Stimulated activated CD4-positive, alpha-beta T cell treated with anti-CD3 and anti-CD28 coated beads, Interleukin-15, amount 100 ng/mL, for 24 hours (primary cell): ENCODE measurements at regions not wholly inside any gene's neighbourhood (a gene's known extent, or its start where the extent isn't known, plus 50 kb on each side); places are given as distances from the start of the nearest gene placed in this dataset.

Experiments
- DNase-seq: peaks from one replicate; pipeline ENCODE4 v3.0.0-alpha.2; 2020

DNA sequence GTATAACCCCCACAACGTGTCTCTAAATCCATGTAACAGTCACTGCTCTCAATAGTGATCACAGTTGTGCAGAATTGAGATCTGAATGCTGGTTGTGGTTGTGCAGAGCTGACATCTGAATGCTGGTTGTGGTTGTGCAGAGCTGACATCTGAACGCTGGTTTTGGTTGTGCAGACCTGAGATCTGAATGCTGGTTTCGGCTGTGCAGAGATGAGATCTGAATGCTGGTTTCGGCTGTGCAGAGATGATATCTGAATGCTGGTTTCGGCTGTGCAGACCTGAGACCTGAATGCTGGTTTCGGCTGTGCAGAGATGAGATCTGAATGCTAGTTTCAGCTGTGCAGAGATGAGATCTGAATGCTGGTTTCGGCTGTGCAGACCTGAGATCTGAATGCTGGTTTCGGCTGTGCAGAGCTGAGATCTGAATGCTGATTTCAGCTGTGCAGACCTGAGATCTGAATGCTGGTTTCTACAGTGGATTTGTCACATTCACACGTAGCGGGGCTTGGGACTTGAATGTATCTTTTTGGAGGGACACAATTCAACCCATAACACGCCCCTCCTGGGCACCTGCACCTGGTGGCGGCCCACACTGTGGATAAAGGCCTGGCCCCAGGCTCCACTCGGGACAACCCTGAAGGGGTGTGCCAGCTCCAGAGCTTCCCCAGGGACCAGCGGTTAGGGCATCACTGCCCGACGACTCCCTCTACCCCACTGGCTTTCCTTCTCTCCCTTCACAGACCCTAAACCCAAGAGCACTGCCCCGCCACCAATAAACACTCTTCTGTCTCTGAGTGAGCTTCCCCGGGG, 51.1 kb upstream of the SLC66A3 start:
- peak; percentile 63 for DNase-seq

DNA sequence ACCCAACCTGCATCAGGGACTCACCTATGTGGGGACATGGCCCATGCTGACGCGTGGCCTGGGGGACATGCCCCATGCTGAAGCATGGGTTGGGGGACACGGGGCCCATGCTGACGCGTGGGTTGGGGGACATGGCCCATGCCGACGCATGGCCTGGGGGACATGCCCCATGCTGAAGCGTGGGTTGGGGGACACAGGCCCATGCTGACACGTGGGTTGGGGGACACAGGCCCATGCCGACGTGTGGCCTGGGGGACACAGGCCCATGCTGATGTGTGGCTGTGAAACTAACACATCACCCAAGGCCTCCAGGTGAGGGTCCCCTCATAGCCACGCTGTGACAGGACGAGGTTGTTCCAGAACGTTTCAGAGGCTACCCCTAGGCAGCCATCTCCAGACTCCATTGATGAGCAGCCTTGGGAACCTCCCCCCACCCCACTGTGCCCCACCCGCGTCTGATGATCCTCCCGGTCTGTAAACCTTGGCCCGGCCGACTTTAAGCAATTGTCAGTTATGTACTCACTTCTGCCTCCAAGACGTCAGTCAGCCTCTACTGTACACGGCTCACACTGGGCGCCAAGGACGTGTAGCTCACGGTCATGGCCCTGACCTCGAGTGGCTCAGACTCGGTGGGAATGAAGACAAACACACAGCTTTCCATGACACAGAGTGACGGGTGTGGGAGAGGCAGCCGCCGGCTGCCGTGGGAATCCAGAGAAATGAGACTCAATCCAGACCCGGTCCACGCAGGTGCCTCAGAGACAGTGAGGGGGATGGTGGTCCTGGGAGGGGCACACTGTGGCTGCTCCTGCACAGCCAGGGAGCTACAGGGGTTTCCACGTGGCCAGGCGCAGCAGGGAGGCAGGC, 50.2 kb upstream of the SLC66A3 start:
- DNase-seq = no peak
